Lower leg skin (tissue), 4 donors: ENCODE measurements at regions not wholly inside any gene's neighbourhood (a gene's known extent, or its start where the extent isn't known, plus 50 kb on each side); places are given as distances from the start of the nearest gene placed in this dataset.

Source experiments
- DNase-seq, 2 donors: peaks; one replicate each; pipeline ENCODE4 v3.0.0-alpha.2; 2019; ENCODE audit warnings: low spot score in 2 of 2
- H3K4me3 ChIP-seq: fragments of 200-600 bp; sonication (generic); 2 replicates; pipeline ENCODE4 v1.5.1; 2017; ENCODE audit warnings: mild to moderate bottlenecking, low read depth; ENCODE audit not compliant: poor library complexity, severe bottlenecking
- CTCF ChIP-seq, 3 donors: fragments of 450-650 bp; IDR thresholded peaks; one replicate each; pipeline ENCODE4 v1.5.1; 2016; ENCODE audit warnings: antibody characterized with exemption in 3 of 3, mild to moderate bottlenecking in 3 of 3, moderate library complexity in 2 of 3
- POLR2A ChIP-seq, 2 donors: fragments of 450-650 bp; IDR thresholded peaks; one replicate each; pipeline ENCODE4 v1.6.1; 2016 to 2017; ENCODE audit warnings: antibody characterized with exemption in 2 of 2, mild to moderate bottlenecking in 1 of 2, moderate library complexity in 1 of 2
- WGBS, 2 donors: methylation state at CpG; one replicate each; pipeline ENCODE4 v1.1.5; 2018; 5-methylcytosine and 5-hydroxymethylcytosine counted together
- intact Hi-C: fragments of 100-400 bp; cut with DNase I; formaldehyde crosslinking; loops from one replicate; pipeline ENCODE4 v1.15.0; 2023; ENCODE audit warnings: low total_unique reads

GRCh38 chr7:67463316-67463715, 466.7 kb downstream of the TYW1 start:
- intact Hi-C loops: no loop called here
- TF ChIP-seq POLR2A (IDR thresholded peaks at IDR 0.05): no peak
- TF ChIP-seq CTCF (IDR thresholded peaks at IDR 0.05): no peak
- DNase-seq: no peak
- H3K4me3 ChIP-seq: no peak overlapping the region
- WGBS, 2 donors: 88 to 90% methylated on average over 1 of the region's 1 CpG

DNA sequence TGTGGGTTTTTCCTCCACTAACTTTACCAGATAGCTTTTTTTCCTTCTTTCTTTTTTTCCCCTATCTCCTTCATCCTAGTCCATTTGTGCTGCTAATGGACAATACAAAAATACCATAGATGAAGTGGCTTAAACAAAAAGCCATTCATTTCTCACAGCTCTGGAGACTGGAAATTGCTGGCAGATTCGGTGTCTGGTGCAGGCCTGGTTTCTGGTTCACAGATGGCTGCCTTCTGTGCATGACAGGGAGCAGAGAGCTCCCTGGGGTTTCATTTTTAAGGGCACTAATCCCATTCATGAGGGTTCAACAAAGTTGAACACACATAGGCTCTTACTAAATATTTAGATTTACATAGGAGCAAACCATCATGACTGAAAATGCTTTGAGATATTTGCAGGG, 467.4 kb downstream of the TYW1 start:
- no peak for DNase-seq
- WGBS, 2 donors: 72 to 82% methylated on average over 1 of the region's 1 CpG
- no peak overlapping the region for H3K4me3 ChIP-seq
- intact Hi-C loops: no loop called here
- TF ChIP-seq CTCF (IDR thresholded peaks at IDR 0.05) (no peak), POLR2A (IDR thresholded peaks at IDR 0.05) (no peak)

GRCh38 chr7:67466109-67466508, 469.5 kb downstream of the TYW1 start:
- H3K4me3 ChIP-seq: no peak overlapping the region
- TF ChIP-seq CTCF (IDR thresholded peaks at IDR 0.05) (no peak), POLR2A (IDR thresholded peaks at IDR 0.05) (no peak)
- no peak for DNase-seq
- intact Hi-C loops: no loop called here
- WGBS, 2 donors: 81 to 87% methylated on average over 2 of the region's 2 CpGs

DNA sequence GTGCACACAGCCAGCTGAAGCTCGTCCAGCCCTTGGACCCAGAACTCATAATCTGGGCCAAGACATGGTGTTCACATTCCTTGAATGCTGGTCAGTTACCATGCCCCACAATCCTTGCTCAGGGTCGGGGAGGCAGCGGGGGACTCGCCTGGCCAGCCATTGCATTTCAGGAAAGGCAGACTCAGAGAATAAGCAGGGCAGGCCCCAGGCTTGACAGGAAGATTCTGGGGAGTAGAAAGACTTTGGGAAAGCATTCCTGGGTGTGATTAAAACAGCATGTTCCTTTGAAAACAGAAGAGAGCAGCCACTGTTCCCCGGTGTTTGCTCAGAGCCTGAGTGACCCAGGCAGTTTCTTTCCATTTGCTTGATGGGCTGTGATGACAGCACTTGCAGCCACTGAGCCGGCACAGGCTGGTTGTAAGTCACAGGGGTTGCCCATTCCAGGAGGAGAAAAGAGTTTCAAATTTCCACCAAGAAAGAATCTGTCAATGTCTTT, 473.7 kb downstream of the TYW1 start:
- no peak for DNase-seq
- TF ChIP-seq CTCF (IDR thresholded peaks at IDR 0.05) (no peak), POLR2A (IDR thresholded peaks at IDR 0.05) (no peak)
- intact Hi-C loops: no loop called here
- H3K4me3 ChIP-seq: no peak overlapping the region
- WGBS, 2 donors: 41 to 52% methylated on average over 6 of the region's 6 CpGs

- TF ChIP-seq CTCF (IDR thresholded peaks at IDR 0.05): no peak
- no peak for TF ChIP-seq POLR2A (IDR thresholded peaks at IDR 0.05)
- intact Hi-C loops: no loop called here
- 91 to 96% methylated on average over 1 of the region's 1 CpG for WGBS, 2 donors
- H3K4me3 ChIP-seq: no peak overlapping the region
- no peak for DNase-seq
Observed at GRCh38 chr7:67475293-67475692, 478.7 kb downstream of the TYW1 start.

DNA sequence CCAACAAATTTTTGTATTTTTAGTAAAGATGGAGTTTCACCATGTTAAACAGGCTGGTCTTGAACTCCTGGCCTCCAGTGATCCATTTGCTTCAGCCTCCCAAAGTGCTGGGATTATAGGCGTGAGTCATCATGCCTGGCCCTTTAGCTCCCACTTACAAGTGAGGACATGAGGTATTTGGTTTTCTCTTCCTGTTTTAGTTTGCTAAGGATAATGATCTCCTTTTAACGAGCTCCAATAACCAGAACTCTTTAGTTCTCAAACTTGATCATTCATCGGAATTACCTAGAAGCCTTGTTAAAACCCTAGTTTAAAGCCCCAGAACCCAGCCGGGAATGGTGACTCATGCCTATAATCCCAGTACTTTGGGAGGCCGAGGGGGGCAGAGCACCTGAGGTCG, 481.4 kb downstream of the TYW1 start:
- DNase-seq: no peak
- intact Hi-C loops: no loop called here
- 55 to 65% methylated on average over 6 of the region's 6 CpGs for WGBS, 2 donors
- TF ChIP-seq POLR2A (IDR thresholded peaks at IDR 0.05) (no peak), CTCF (IDR thresholded peaks at IDR 0.05) (no peak)
- H3K4me3 ChIP-seq: no peak overlapping the region
